GM23338 (cell line): ENCODE measurements at regions not wholly inside any gene's neighbourhood (a gene's known extent, or its start where the extent isn't known, plus 50 kb on each side); places are given as distances from the start of the nearest gene placed in this dataset.

Experiments
- ATAC-seq: fragments of 200-7000 bp; cut with Tn5 transposase; 3 replicates; pipeline ENCODE4 v1.9.1; 2020
- DNase-seq: peaks from one replicate; pipeline ENCODE4 v3.0.0-alpha.2; 2015; ENCODE audit warnings: low spot score
- H2AFZ ChIP-seq: fragments of 200-600 bp; sonication (generic); 2 replicates; pipeline ENCODE4 v1.8.0; 2016; ENCODE audit warnings: antibody characterized with exemption, mild to moderate bottlenecking, moderate library complexity
- H3F3A ChIP-seq: fragments of 200-600 bp; sonication (generic); replicated peaks from 2 replicates; pipeline ENCODE4 v1.8.0; 2017; ENCODE audit warnings: antibody characterized with exemption, mixed run types, low read depth
- H3K27ac ChIP-seq: fragments of 200-600 bp; sonication (generic); 2 replicates; pipeline ENCODE4 v1.6.1; 2016; ENCODE audit warnings: low read depth
- H3K27me3 ChIP-seq: fragments of 200-600 bp; sonication (generic); 2 replicates; pipeline ENCODE4 v1.8.0; 2016; ENCODE audit warnings: mild to moderate bottlenecking, mixed run types, moderate library complexity; ENCODE audit not compliant: insufficient read depth
- H3K36me3 ChIP-seq: fragments of 200-600 bp; sonication (generic); 2 replicates; pipeline ENCODE4 v1.8.0; 2016; ENCODE audit warnings: mild to moderate bottlenecking; ENCODE audit not compliant: insufficient read depth
- H3K4me1 ChIP-seq: fragments of 200-600 bp; sonication (generic); 2 replicates; pipeline ENCODE4 v1.8.0; 2016; ENCODE audit warnings: mild to moderate bottlenecking, moderate library complexity; ENCODE audit not compliant: insufficient read depth
- H3K4me2 ChIP-seq: fragments of 200-600 bp; sonication (generic); 2 replicates; pipeline ENCODE4 v1.7.1; 2017; ENCODE audit warnings: mixed run types
- H3K4me3 ChIP-seq: fragments of 200-600 bp; sonication (generic); 2 replicates; pipeline ENCODE4 v1.6.1; 2016; ENCODE audit warnings: mixed run types
- H3K79me2 ChIP-seq: fragments of 200-600 bp; sonication (generic); replicated peaks from 2 replicates; pipeline ENCODE4 v1.8.0; 2017; ENCODE audit warnings: mild to moderate bottlenecking; ENCODE audit not compliant: insufficient read depth
- H3K9me2 ChIP-seq: fragments of 200-600 bp; sonication (generic); 2 replicates; pipeline ENCODE4 v1.8.0; 2017; ENCODE audit not compliant: insufficient read depth
- H4K20me1 ChIP-seq: fragments of 200-600 bp; sonication (generic); replicated peaks from 2 replicates; pipeline ENCODE4 v1.8.0; 2017; ENCODE audit warnings: mild to moderate bottlenecking; ENCODE audit not compliant: insufficient read depth
- H3K27ac Mint-ChIP-seq: 2 replicates; pipeline ENCODE4 v1.8.0; 2020; ENCODE audit warnings: inconsistent platforms, mild to moderate bottlenecking, moderate library complexity, mixed read lengths
- H3K27me3 Mint-ChIP-seq: 3 replicates; pipeline ENCODE4 v1.8.0; 2022; ENCODE audit warnings: low read depth, mild to moderate bottlenecking, moderate library complexity, mixed read lengths, inconsistent platforms; ENCODE audit not compliant: insufficient read depth, poor library complexity
- H3K36me3 Mint-ChIP-seq: 3 replicates; pipeline ENCODE4 v1.8.0; 2021; ENCODE audit warnings: low read depth, mild to moderate bottlenecking, inconsistent platforms, moderate library complexity, mixed read lengths
- H3K4me1 Mint-ChIP-seq: 3 replicates; pipeline ENCODE4 v1.8.0; 2020; ENCODE audit warnings: mild to moderate bottlenecking, inconsistent platforms, mixed read lengths
- H3K4me3 Mint-ChIP-seq: 3 replicates; pipeline ENCODE4 v1.8.0; 2021; ENCODE audit warnings: moderate library complexity, mild to moderate bottlenecking, inconsistent platforms, mixed read lengths
- H3K9me3 Mint-ChIP-seq: 3 replicates; pipeline ENCODE4 v1.8.0; 2020; ENCODE audit warnings: moderate library complexity, mild to moderate bottlenecking, inconsistent platforms, mixed read lengths
- CREB1 ChIP-seq: fragments of 250-450 bp; sonication (Bioruptor Pico); IDR thresholded peaks from 2 replicates; pipeline ENCODE4 v1.5.0; 2020; ENCODE audit warnings: low read depth, mild to moderate bottlenecking, moderate library complexity
- EZH2 ChIP-seq: fragments of 200-600 bp; sonication (generic); IDR thresholded peaks from one replicate; pipeline ENCODE4 v1.8.0; 2017; ENCODE audit warnings: antibody characterized with exemption, mild to moderate bottlenecking, low read depth; ENCODE audit not compliant: unreplicated experiment
- JUNB ChIP-seq: IDR thresholded peaks from one replicate; pipeline ENCODE4 v1.6.1; 2016; ENCODE audit warnings: antibody characterized with exemption; ENCODE audit not compliant: unreplicated experiment
- NANOG ChIP-seq: IDR thresholded peaks from 2 replicates; pipeline ENCODE4 v1.6.1; 2016; ENCODE audit warnings: antibody characterized with exemption, borderline replicate concordance
- POLR2AphosphoS5 ChIP-seq: IDR thresholded peaks from 2 replicates; pipeline ENCODE4 v1.6.1; 2016; ENCODE audit warnings: antibody characterized with exemption, low read depth
- STAT1 ChIP-seq: IDR thresholded peaks from one replicate; pipeline ENCODE4 v1.6.1; 2016; ENCODE audit warnings: antibody characterized with exemption; ENCODE audit not compliant: unreplicated experiment
- ZNF114 ChIP-seq: fragments of 250-450 bp; sonication (Bioruptor Pico); IDR thresholded peaks from 2 replicates; pipeline ENCODE4 v1.5.0; 2020; ENCODE audit warnings: mild to moderate bottlenecking, moderate library complexity
- TF ChIP-seq, protein P1 (sequence below): fragments of 250-450 bp; sonication (Bioruptor Pico); IDR thresholded peaks from 2 replicates; pipeline ENCODE4 v1.5.0; 2020; ENCODE audit warnings: mild to moderate bottlenecking, moderate library complexity
- TF ChIP-seq, protein P2 (sequence below), 2 experiments: fragments of 200-600 bp in 1 of 2; sonication (generic) in 1 of 2; conservative IDR thresholded peaks; 2 replicates each; pipeline versions ENCODE4 v1.5.1 to v1.6.1; 2016 to 2017; ENCODE audit warnings: antibody characterized with exemption in 2 of 2, low read depth in 2 of 2, mild to moderate bottlenecking in 2 of 2, moderate library complexity in 1 of 2

DNA sequence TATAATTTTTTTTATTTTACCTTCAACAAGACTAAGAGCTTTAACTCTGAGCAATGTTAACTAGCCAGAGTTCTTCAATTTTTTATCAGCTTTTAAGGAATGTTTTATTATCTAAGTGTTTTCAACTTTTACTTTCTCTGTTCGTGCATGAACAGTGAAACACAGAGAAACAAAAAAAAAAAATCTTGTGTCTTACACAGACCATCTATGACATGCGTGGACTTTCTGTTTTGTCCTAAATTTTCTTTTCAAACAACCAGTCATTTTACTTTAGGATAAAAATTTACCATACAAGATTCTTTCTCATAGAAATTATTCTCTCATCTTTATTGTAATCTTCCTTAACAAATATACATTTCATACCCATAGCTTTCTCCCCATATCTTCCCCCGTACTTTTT is 731.9 kb upstream of the PCDH10 start:
- H3K4me3 Mint-ChIP-seq = no peak overlapping the region
- H3K79me2 ChIP-seq = no peaks in the 10 kb centered on the region
- H3K4me3 ChIP-seq = no peak overlapping the region
- TF ChIP-seq CREB1 (CRISPR knock-in tag) = no peak
- TF ChIP-seq ZNF114 = no peak
- no peak for TF ChIP-seq STAT1
- no peak for TF ChIP-seq NANOG
- TF ChIP-seq JUNB = no peak
- TF ChIP-seq, protein P1, sequence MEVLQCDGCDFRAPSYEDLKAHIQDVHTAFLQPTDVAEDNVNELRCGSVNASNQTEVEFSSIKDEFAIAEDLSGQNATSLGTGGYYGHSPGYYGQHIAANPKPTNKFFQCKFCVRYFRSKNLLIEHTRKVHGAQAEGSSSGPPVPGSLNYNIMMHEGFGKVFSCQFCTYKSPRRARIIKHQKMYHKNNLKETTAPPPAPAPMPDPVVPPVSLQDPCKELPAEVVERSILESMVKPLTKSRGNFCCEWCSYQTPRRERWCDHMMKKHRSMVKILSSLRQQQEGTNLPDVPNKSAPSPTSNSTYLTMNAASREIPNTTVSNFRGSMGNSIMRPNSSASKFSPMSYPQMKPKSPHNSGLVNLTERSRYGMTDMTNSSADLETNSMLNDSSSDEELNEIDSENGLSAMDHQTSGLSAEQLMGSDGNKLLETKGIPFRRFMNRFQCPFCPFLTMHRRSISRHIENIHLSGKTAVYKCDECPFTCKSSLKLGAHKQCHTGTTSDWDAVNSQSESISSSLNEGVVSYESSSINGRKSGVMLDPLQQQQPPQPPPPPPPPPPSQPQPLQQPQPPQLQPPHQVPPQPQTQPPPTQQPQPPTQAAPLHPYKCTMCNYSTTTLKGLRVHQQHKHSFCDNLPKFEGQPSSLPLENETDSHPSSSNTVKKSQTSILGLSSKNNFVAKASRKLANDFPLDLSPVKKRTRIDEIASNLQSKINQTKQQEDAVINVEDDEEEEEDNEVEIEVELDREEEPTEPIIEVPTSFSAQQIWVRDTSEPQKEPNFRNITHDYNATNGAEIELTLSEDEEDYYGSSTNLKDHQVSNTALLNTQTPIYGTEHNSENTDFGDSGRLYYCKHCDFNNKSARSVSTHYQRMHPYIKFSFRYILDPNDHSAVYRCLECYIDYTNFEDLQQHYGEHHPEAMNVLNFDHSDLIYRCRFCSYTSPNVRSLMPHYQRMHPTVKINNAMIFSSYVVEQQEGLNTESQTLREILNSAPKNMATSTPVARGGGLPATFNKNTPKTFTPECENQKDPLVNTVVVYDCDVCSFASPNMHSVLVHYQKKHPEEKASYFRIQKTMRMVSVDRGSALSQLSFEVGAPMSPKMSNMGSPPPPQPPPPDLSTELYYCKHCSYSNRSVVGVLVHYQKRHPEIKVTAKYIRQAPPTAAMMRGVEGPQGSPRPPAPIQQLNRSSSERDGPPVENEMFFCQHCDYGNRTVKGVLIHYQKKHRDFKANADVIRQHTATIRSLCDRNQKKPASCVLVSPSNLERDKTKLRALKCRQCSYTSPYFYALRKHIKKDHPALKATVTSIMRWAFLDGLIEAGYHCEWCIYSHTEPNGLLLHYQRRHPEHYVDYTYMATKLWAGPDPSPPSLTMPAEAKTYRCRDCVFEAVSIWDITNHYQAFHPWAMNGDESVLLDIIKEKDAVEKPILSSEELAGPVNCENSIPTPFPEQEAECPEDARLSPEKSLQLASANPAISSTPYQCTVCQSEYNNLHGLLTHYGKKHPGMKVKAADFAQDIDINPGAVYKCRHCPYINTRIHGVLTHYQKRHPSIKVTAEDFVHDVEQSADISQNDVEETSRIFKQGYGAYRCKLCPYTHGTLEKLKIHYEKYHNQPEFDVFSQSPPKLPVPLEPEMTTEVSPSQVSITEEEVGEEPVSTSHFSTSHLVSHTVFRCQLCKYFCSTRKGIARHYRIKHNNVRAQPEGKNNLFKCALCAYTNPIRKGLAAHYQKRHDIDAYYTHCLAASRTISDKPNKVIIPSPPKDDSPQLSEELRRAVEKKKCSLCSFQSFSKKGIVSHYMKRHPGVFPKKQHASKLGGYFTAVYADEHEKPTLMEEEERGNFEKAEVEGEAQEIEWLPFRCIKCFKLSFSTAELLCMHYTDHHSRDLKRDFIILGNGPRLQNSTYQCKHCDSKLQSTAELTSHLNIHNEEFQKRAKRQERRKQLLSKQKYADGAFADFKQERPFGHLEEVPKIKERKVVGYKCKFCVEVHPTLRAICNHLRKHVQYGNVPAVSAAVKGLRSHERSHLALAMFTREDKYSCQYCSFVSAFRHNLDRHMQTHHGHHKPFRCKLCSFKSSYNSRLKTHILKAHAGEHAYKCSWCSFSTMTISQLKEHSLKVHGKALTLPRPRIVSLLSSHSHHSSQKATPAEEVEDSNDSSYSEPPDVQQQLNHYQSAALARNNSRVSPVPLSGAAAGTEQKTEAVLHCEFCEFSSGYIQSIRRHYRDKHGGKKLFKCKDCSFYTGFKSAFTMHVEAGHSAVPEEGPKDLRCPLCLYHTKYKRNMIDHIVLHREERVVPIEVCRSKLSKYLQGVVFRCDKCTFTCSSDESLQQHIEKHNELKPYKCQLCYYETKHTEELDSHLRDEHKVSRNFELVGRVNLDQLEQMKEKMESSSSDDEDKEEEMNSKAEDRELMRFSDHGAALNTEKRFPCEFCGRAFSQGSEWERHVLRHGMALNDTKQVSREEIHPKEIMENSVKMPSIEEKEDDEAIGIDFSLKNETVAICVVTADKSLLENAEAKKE (CRISPR knock-in tag) = no peak
- no peak for TF ChIP-seq POLR2AphosphoS5
- no peak for TF ChIP-seq EZH2
- TF ChIP-seq, protein P2, sequence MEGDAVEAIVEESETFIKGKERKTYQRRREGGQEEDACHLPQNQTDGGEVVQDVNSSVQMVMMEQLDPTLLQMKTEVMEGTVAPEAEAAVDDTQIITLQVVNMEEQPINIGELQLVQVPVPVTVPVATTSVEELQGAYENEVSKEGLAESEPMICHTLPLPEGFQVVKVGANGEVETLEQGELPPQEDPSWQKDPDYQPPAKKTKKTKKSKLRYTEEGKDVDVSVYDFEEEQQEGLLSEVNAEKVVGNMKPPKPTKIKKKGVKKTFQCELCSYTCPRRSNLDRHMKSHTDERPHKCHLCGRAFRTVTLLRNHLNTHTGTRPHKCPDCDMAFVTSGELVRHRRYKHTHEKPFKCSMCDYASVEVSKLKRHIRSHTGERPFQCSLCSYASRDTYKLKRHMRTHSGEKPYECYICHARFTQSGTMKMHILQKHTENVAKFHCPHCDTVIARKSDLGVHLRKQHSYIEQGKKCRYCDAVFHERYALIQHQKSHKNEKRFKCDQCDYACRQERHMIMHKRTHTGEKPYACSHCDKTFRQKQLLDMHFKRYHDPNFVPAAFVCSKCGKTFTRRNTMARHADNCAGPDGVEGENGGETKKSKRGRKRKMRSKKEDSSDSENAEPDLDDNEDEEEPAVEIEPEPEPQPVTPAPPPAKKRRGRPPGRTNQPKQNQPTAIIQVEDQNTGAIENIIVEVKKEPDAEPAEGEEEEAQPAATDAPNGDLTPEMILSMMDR (conservative IDR thresholded peaks at IDR 0.05; ENCODE audit: low read depth in 2 of 2) = no peak
- ATAC-seq = no peak
- peaks cover 76% of the 10 kb centered on the region for H3K9me3 Mint-ChIP-seq
- no peak overlapping the region for H3K27ac ChIP-seq
- H3K27me3 ChIP-seq = no peaks in the 10 kb centered on the region
- H3F3A ChIP-seq = no peaks in the 10 kb centered on the region
- peak; percentile 62 for DNase-seq
- H4K20me1 ChIP-seq = no peaks in the 10 kb centered on the region
- H3K4me1 Mint-ChIP-seq = no peaks in the 10 kb centered on the region
- H2AFZ ChIP-seq = no peak overlapping the region
- peaks cover 75% of the 10 kb centered on the region for H3K36me3 Mint-ChIP-seq
- peaks cover 31% of the 10 kb centered on the region for H3K36me3 ChIP-seq
- H3K4me1 ChIP-seq = no peaks in the 10 kb centered on the region
- H3K27ac Mint-ChIP-seq = no peak overlapping the region
- no peaks in the 10 kb centered on the region for H3K9me2 ChIP-seq
- H3K27me3 Mint-ChIP-seq = no peaks in the 10 kb centered on the region
- no peak overlapping the region for H3K4me2 ChIP-seq
